ENCODE measurements at regions not wholly inside any gene's neighbourhood (a gene's known extent, or its start where the extent isn't known, plus 50 kb on each side); places are given as distances from the start of the nearest gene placed in this dataset.
"Not testable (repeated sequence)": the region's sequence is repeated elsewhere in the genome, so short reads cannot be mapped to it uniquely, and the experiment has no call there.

DNA sequence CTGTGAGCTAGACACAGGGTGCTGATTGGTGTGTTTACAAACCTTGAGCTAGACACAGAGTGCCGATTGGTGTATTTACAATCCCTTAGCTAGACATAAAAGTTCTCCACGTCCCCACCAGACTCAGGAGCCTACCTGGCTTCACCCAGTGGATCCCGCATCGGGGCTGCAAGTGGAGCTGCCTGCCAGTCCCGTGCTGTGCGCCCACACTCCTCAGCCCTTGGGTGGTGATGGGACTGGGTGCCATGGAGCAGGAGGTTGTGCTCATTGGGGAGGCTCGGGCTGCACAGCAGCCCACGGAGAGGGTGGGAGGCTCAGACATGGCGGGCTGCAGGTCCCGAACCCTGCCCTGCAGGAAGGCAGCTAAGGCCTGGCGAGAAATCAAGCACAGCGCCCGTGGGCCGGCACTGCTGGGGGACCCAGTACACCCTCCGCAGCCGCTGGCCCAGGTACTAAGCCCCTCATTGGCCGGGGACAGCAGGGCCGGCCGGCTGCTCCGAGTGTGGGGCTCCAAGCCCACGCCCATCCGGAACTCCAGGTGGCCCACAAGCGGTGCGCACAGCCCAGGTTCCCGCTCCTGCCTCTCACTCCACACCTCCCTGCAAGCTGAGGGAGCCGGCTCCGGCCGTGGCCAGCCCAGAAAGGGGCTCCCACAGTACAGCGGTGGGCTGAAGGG is 158.6 kb downstream of the SPIN4 start:
- POLR2A ChIA-PET (ENCODE audit: unreplicated experiment); H3K4me2 ChIP-seq (ENCODE audit: low read depth, low read length); H3K4me3 ChIP-seq (ENCODE audit: insufficient read depth, low read depth, low read length); in situ Hi-C loops (cut with MboI; ENCODE audit: low sequenced_read_pairs); H3K4me1 ChIP-seq (ENCODE audit: control insufficient read depth, insufficient read depth, low read length); H3K9ac ChIP-seq (ENCODE audit: low read depth, low read length); H3K36me3 ChIP-seq (ENCODE audit: control insufficient read depth, insufficient read depth, low read length); H3K56ac ChIP-seq (ENCODE audit: extremely low read depth, insufficient read depth, low read length); H2AK5ac ChIP-seq (ENCODE audit: low read depth, low read length); intact Hi-C loops (cut with micrococcal nuclease); H2BK120ac ChIP-seq (ENCODE audit: low read depth, low read length); H3K9me3 ChIP-seq (ENCODE audit: control insufficient read depth, insufficient read depth, low read length); H3K9me1 ChIP-seq (ENCODE audit: insufficient read depth, low read length); H4K5ac ChIP-seq (ENCODE audit: low read depth, low read length); H3K27me3 ChIP-seq (ENCODE audit: control insufficient read depth, insufficient read depth, low read length); H3K4ac ChIP-seq (ENCODE audit: low read depth, low read length); H3K18ac ChIP-seq (ENCODE audit: low read depth, low read length); H2AK9ac ChIP-seq (replicated peaks; ENCODE audit: low read depth, low read length, poor library complexity); dilution Hi-C loops (cut with HindIII; ENCODE audit: low sequenced_read_pairs, unreplicated experiment); H4K20me1 ChIP-seq (ENCODE audit: insufficient read depth, low read length); H2BK20ac ChIP-seq (ENCODE audit: low read depth, low read length); ATAC-seq (ENCODE audit: low read depth); H4K91ac ChIP-seq (ENCODE audit: insufficient read depth, low read depth, low read length); H2BK5ac ChIP-seq (ENCODE audit: low read depth, low read length, poor library complexity, severe bottlenecking); CTCF ChIA-PET; H4K8ac ChIP-seq (ENCODE audit: low read depth in 2 of 2, low read length in 2 of 2); H3K79me1 ChIP-seq (ENCODE audit: low read depth in 1 of 2, low read length in 2 of 2); H2BK15ac ChIP-seq (ENCODE audit: low read depth, low read length); DNase-seq; H3K14ac ChIP-seq (replicated peaks; ENCODE audit: low read depth, low read length); H3K27ac ChIP-seq (ENCODE audit: insufficient read depth, low read length); H3K23ac ChIP-seq (ENCODE audit: low read depth, low read length); H2AFZ ChIP-seq (replicated peaks; ENCODE audit: low read length, poor library complexity); BruUV-seq (replicated peaks): not testable (repeated sequence)
- WGBS, 2 experiments (ENCODE audit: extremely low coverage in 2 of 2, insufficient read length in 1 of 2): 85% methylated on average over 4 of the region's 29 CpGs; no CpG with 5 or more reads in 1 of the 2 experiments
